ENCODE measurements at regions not wholly inside any gene's neighbourhood (a gene's known extent, or its start where the extent isn't known, plus 50 kb on each side); places are given as distances from the start of the nearest gene placed in this dataset.

GRCh38 chr14:28496364-28496763 lies 270.2 kb upstream of the FOXG1 start:
- TF ChIP-seq CTCF (IDR thresholded peaks at IDR 0.05; ENCODE audit: low read depth, low read length) (no peak), POLR2A (IDR thresholded peaks at IDR 0.05; ENCODE audit: extremely low read depth, insufficient read length) (no peak)
